ENCODE measurements at regions not wholly inside any gene's neighbourhood (a gene's known extent, or its start where the extent isn't known, plus 50 kb on each side); places are given as distances from the start of the nearest gene placed in this dataset.

DNA sequence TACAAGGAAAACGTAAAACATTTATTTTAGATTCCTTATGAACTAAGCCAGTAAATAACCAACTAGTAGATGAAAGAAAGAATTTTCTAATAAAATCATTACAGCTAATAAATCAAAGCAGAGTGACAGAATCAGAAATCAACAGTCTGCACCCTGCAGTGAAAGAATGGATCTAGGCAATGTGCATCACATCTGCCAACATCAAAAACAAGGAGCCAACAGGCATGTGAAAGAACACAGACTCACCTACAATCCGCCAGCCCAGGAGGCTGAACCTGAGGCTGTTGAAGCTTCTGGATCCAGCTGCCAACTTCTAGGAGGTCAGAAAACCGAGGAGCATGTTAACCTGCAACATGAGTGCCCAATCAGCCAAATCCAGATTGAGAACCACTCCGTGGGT, 196.3 kb downstream of the SETD4 start:
- DNase-seq: no peak
- Histone ChIP-seq H3K27ac (ENCODE audit: low read depth, low read length) (no peak overlapping the region), H3K9me3 (ENCODE audit: control insufficient read depth in 2 of 3, low read length in 3 of 3) (no peaks in the 10 kb centered on the region), H3K36me3 (ENCODE audit: control insufficient read depth in 2 of 3, insufficient read depth in 3 of 3, low read length in 3 of 3) (no peaks in the 10 kb centered on the region), H3K4me3 (ENCODE audit: low read length) (no peak overlapping the region), H3K4me1 (ENCODE audit: control insufficient read depth in 2 of 2, insufficient read depth in 2 of 2, low read length in 2 of 2) (no peaks in the 10 kb centered on the region), H3K27me3 (ENCODE audit: control insufficient read depth in 2 of 2, insufficient read depth in 2 of 2, low read length in 2 of 2) (no peaks in the 10 kb centered on the region)
- POLR2A ChIA-PET: no interaction called here
- Mint-ChIP-seq H3K4me1 (no peaks in the 10 kb centered on the region), H3K9me3 (peaks cover 0 to 9% (median 2%) of the 10 kb centered on the region in 11 donors), H3K27me3 (peaks cover 0 to 12% (median 9%) of the 10 kb centered on the region in 5 donors), H3K27ac (no peak overlapping the region), H3K36me3 (no peaks in the 10 kb centered on the region), H3K4me3 (no peak overlapping the region)
- no peak for ATAC-seq
- intact Hi-C loops (cut with micrococcal nuclease): no loop called here
- CTCF ChIA-PET: no interaction called here

- ATAC-seq (no peak), DNase-seq (no peak)
- Histone ChIP-seq H3K27me3 (ENCODE audit: control insufficient read depth in 2 of 2, insufficient read depth in 2 of 2, low read length in 2 of 2) (no peaks in the 10 kb centered on the region), H3K4me3 (ENCODE audit: low read length) (no peak overlapping the region), H3K9me3 (ENCODE audit: control insufficient read depth in 2 of 3, low read length in 3 of 3) (no peaks in the 10 kb centered on the region), H3K36me3 (ENCODE audit: control insufficient read depth in 2 of 3, insufficient read depth in 3 of 3, low read length in 3 of 3) (no peaks in the 10 kb centered on the region), H3K4me1 (ENCODE audit: control insufficient read depth in 2 of 2, insufficient read depth in 2 of 2, low read length in 2 of 2) (no peaks in the 10 kb centered on the region), H3K27ac (ENCODE audit: low read depth, low read length) (no peak overlapping the region)
- Mint-ChIP-seq H3K4me3 (no peak overlapping the region), H3K9me3 (peaks cover 0 to 3% (median 0%) of the 10 kb centered on the region in 11 donors), H3K27me3 (peaks cover 0 to 13% (median 11%) of the 10 kb centered on the region in 5 donors), H3K27ac (no peak overlapping the region), H3K4me1 (no peaks in the 10 kb centered on the region), H3K36me3 (no peaks in the 10 kb centered on the region)
- intact Hi-C loops (cut with micrococcal nuclease): no loop called here
- ChIA-PET POLR2A (no interaction called here), CTCF (no interaction called here)
Observed at GRCh38 chr21:35862969-35863368, 197.4 kb downstream of the SETD4 start.

DNA sequence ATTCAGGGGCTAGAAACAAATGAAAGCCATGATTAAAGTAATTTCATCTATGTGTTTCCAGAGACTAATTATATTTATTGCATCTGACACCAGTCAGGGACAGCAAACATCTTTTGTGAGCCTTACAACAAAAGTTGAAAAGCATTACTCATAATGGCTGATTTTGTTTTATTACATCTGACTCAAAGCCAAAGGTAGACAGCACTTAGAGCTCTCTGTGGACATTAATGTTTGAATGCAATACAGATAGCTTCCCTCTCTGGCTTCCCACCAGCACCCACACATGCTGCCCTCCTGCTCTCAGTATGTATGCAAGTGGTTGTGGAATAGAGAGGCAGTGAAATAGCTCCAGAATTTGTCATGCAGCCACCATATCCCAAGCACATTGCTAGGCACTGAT, 198.7 kb downstream of the SETD4 start:
- peaks cover 5 to 15% (median 11%) of the 10 kb centered on the region in 5 donors for H3K27me3 Mint-ChIP-seq
- Histone ChIP-seq H3K4me1 (ENCODE audit: control insufficient read depth in 2 of 2, insufficient read depth in 2 of 2, low read length in 2 of 2) (no peaks in the 10 kb centered on the region), H3K9me3 (ENCODE audit: control insufficient read depth in 2 of 3, low read length in 3 of 3) (no peaks in the 10 kb centered on the region), H3K27me3 (ENCODE audit: control insufficient read depth in 2 of 2, insufficient read depth in 2 of 2, low read length in 2 of 2) (no peaks in the 10 kb centered on the region), H3K27ac (ENCODE audit: low read depth, low read length) (no peak overlapping the region), H3K4me3 (ENCODE audit: low read length) (no peak overlapping the region), H3K36me3 (ENCODE audit: control insufficient read depth in 2 of 3, insufficient read depth in 3 of 3, low read length in 3 of 3) (no peaks in the 10 kb centered on the region)
- no peaks in the 10 kb centered on the region for H3K9me3 Mint-ChIP-seq
- intact Hi-C loops (cut with micrococcal nuclease): no loop called here
- no peak overlapping the region for H3K4me3 Mint-ChIP-seq
- H3K27ac Mint-ChIP-seq: no peak overlapping the region
- H3K36me3 Mint-ChIP-seq: no peaks in the 10 kb centered on the region
- POLR2A ChIA-PET: no interaction called here
- CTCF ChIA-PET: no interaction called here
- DNase-seq: no peak
- no peak for ATAC-seq
- no peaks in the 10 kb centered on the region for H3K4me1 Mint-ChIP-seq

- Histone ChIP-seq H3K4me1 (ENCODE audit: control insufficient read depth in 2 of 2, insufficient read depth in 2 of 2, low read length in 2 of 2) (no peaks in the 10 kb centered on the region), H3K9me3 (ENCODE audit: control insufficient read depth in 2 of 3, low read length in 3 of 3) (no peaks in the 10 kb centered on the region), H3K27ac (ENCODE audit: low read depth, low read length) (no peak overlapping the region), H3K4me3 (ENCODE audit: low read length) (no peak overlapping the region), H3K36me3 (ENCODE audit: control insufficient read depth in 2 of 3, insufficient read depth in 3 of 3, low read length in 3 of 3) (no peaks in the 10 kb centered on the region), H3K27me3 (ENCODE audit: control insufficient read depth in 2 of 2, insufficient read depth in 2 of 2, low read length in 2 of 2) (no peaks in the 10 kb centered on the region)
- ATAC-seq (no peak), DNase-seq (no peak)
- Mint-ChIP-seq H3K9me3 (no peaks in the 10 kb centered on the region), H3K36me3 (no peaks in the 10 kb centered on the region), H3K4me3 (no peak overlapping the region), H3K27me3 (peaks cover 8 to 22% (median 16%) of the 10 kb centered on the region in 5 donors), H3K27ac (no peak overlapping the region), H3K4me1 (no peaks in the 10 kb centered on the region)
- ChIA-PET POLR2A (no interaction called here), CTCF (no interaction called here)
- intact Hi-C loops (cut with micrococcal nuclease): no loop called here
Observed at GRCh38 chr21:35860189-35860869, 200.0 kb downstream of the SETD4 start.

DNA sequence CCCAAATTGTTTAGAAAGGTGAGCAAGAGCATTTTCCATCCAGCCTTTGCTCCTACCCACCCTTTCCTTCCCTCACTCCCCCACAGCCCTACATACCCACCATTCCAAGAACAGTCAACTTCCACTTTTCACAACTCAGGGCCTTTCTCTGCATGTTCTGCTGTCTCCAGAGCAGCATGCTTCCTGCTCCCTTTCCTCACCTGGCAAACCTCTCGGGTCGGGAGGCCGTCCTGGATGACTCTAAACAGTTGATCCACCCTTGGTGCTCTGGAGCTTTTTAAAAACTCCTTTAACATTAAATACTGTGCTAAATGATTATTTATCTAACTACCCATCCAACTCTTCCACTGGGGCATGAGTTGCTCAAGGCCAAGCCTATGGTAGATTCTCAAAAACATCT, 200.6 kb downstream of the SETD4 start:
- Histone ChIP-seq H3K36me3 (ENCODE audit: control insufficient read depth in 2 of 3, insufficient read depth in 3 of 3, low read length in 3 of 3) (no peaks in the 10 kb centered on the region), H3K4me3 (ENCODE audit: low read length) (no peak overlapping the region), H3K27ac (ENCODE audit: low read depth, low read length) (no peak overlapping the region), H3K9me3 (ENCODE audit: control insufficient read depth in 2 of 3, low read length in 3 of 3) (no peaks in the 10 kb centered on the region), H3K4me1 (ENCODE audit: control insufficient read depth in 2 of 2, insufficient read depth in 2 of 2, low read length in 2 of 2) (no peaks in the 10 kb centered on the region), H3K27me3 (ENCODE audit: control insufficient read depth in 2 of 2, insufficient read depth in 2 of 2, low read length in 2 of 2) (no peaks in the 10 kb centered on the region)
- intact Hi-C loops (cut with micrococcal nuclease): no loop called here
- Mint-ChIP-seq H3K27ac (no peak overlapping the region), H3K9me3 (no peaks in the 10 kb centered on the region), H3K4me3 (no peak overlapping the region), H3K27me3 (peaks cover 8 to 22% (median 14%) of the 10 kb centered on the region in 5 donors), H3K36me3 (no peaks in the 10 kb centered on the region), H3K4me1 (no peaks in the 10 kb centered on the region)
- ATAC-seq: no peak
- CTCF ChIA-PET: no interaction called here
- no peak for DNase-seq
- POLR2A ChIA-PET: no interaction called here

DNA sequence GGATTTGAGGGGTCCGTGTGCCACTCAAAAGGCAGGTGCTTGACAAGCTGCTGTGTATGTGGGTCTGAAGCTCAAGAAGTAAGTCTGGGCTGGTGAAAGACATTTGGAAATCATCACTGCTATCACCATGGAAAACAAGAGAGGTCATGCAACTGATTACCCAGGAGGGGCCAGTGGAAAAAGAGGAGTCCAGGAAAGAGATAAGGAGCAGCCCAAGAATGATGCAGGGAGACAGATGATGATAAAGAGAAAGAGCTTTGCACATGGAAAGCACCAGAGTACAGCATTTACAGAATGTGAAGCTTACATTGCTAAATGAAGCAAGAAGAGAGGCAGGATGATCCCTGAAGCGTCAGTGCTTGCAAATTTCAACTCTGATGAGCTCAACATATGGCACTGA, 203.2 kb downstream of the SETD4 start:
- no peaks in the 10 kb centered on the region for H3K4me1 Mint-ChIP-seq

GRCh38 chr21:35855484-35855883, 204.8 kb downstream of the SETD4 start:
- ATAC-seq (no peak), DNase-seq (no peak)
- Histone ChIP-seq H3K9me3 (ENCODE audit: control insufficient read depth in 2 of 3, low read length in 3 of 3) (no peaks in the 10 kb centered on the region), H3K4me3 (ENCODE audit: low read length) (no peak overlapping the region), H3K4me1 (ENCODE audit: control insufficient read depth in 2 of 2, insufficient read depth in 2 of 2, low read length in 2 of 2) (no peaks in the 10 kb centered on the region), H3K27me3 (ENCODE audit: control insufficient read depth in 2 of 2, insufficient read depth in 2 of 2, low read length in 2 of 2) (no peaks in the 10 kb centered on the region), H3K36me3 (ENCODE audit: control insufficient read depth in 2 of 3, insufficient read depth in 3 of 3, low read length in 3 of 3) (no peaks in the 10 kb centered on the region), H3K27ac (ENCODE audit: low read depth, low read length) (no peak overlapping the region)
- H3K4me1 Mint-ChIP-seq: no peaks in the 10 kb centered on the region
- ChIA-PET POLR2A (no interaction called here), CTCF (no interaction called here)
- H3K9me3 Mint-ChIP-seq: no peaks in the 10 kb centered on the region
- no peak overlapping the region for H3K4me3 Mint-ChIP-seq
- intact Hi-C loops (cut with micrococcal nuclease): no loop called here
- H3K36me3 Mint-ChIP-seq: no peaks in the 10 kb centered on the region
- peaks cover 8 to 45% (median 24%) of the 10 kb centered on the region in 5 donors for H3K27me3 Mint-ChIP-seq
- H3K27ac Mint-ChIP-seq: no peak overlapping the region

More for the DNA sequence above, 203.2 kb downstream of the SETD4 start:
- DNase-seq: no peak
- no peaks in the 10 kb centered on the region for H3K27me3 ChIP-seq (ENCODE audit: control insufficient read depth in 2 of 2, insufficient read depth in 2 of 2, low read length in 2 of 2)
- ChIA-PET POLR2A (no interaction called here), CTCF (no interaction called here)
- intact Hi-C loops (cut with micrococcal nuclease): no loop called here
- H3K9me3 Mint-ChIP-seq: no peaks in the 10 kb centered on the region
- no peaks in the 10 kb centered on the region for H3K4me1 ChIP-seq (ENCODE audit: control insufficient read depth in 2 of 2, insufficient read depth in 2 of 2, low read length in 2 of 2)
- H3K36me3 Mint-ChIP-seq: no peaks in the 10 kb centered on the region
- no peak overlapping the region for H3K4me3 Mint-ChIP-seq
- H3K27me3 Mint-ChIP-seq: peaks cover 8 to 34% (median 24%) of the 10 kb centered on the region in 5 donors
- ATAC-seq: no peak
- H3K9me3 ChIP-seq (ENCODE audit: control insufficient read depth in 2 of 3, low read length in 3 of 3): no peaks in the 10 kb centered on the region
- H3K27ac ChIP-seq (ENCODE audit: low read depth, low read length): no peak overlapping the region
- H3K4me3 ChIP-seq (ENCODE audit: low read length): no peak overlapping the region
- no peak overlapping the region for H3K27ac Mint-ChIP-seq
- no peaks in the 10 kb centered on the region for H3K36me3 ChIP-seq (ENCODE audit: control insufficient read depth in 2 of 3, insufficient read depth in 3 of 3, low read length in 3 of 3)
